Common myeloid progenitor, CD34-positive (primary cell): ENCODE measurements at regions not wholly inside any gene's neighbourhood (a gene's known extent, or its start where the extent isn't known, plus 50 kb on each side); places are given as distances from the start of the nearest gene placed in this dataset.

ENCODE experiments used
- CTCF ChIA-PET: fragments of 350-600 bp; sonication (Branson Sonifier 250); formaldehyde crosslinking; loops from one replicate; lab custom pipeline; 2021; ENCODE audit warnings: antibody characterized with exemption; lab: Charles Lee
- POLR2A ChIA-PET: fragments of 350-600 bp; sonication (Branson Sonifier 250); formaldehyde crosslinking; loops from one replicate; lab custom pipeline; 2021; ENCODE audit warnings: antibody characterized with exemption; lab: Charles Lee
- DNase-seq, 3 donors: peaks; one replicate each; pipeline versions ENCODE4 v3.0.0 to v3.0.0-alpha.2; 2013
- H3K27ac ChIP-seq, 2 experiments: 1 replicate in 1 of 2; 2 replicates in 1 of 2; pipeline ENCODE4 v1.7.0; 2013; ENCODE audit warnings: inconsistent platforms in 2 of 2, low read length in 2 of 2, mild to moderate bottlenecking in 2 of 2, low read depth in 1 of 2, moderate library complexity in 1 of 2; ENCODE audit not compliant: severe bottlenecking in 2 of 2, insufficient read depth in 1 of 2, poor library complexity in 1 of 2
- H3K27me3 ChIP-seq, 5 experiments: replicated peaks in 2 of 5; 1 replicate in 3 of 5; 2 replicates in 2 of 5; pipeline versions ENCODE4 v1.6.1 to v1.7.0; 2013; ENCODE audit warnings: low read length in 4 of 5, mild to moderate bottlenecking in 2 of 5, moderate library complexity in 2 of 5, inconsistent platforms in 1 of 5; ENCODE audit not compliant: insufficient read depth in 5 of 5, control insufficient read depth in 4 of 5
- H3K36me3 ChIP-seq, 4 experiments: 1 replicate in 2 of 4; 2 replicates in 2 of 4; pipeline versions ENCODE4 v1.6.1 to v1.7.0; 2013; ENCODE audit warnings: low read length in 3 of 4, control low read depth in 1 of 4, mild to moderate bottlenecking in 1 of 4; ENCODE audit not compliant: control insufficient read depth in 4 of 4, insufficient read depth in 4 of 4
- H3K4me1 ChIP-seq, 4 experiments: 1 replicate in 3 of 4; 2 replicates in 1 of 4; pipeline versions ENCODE4 v1.6.1 to v1.7.1; 2013; ENCODE audit warnings: low read length in 3 of 4, mild to moderate bottlenecking in 3 of 4, control low read depth in 1 of 4, inconsistent platforms in 1 of 4, moderate library complexity in 1 of 4; ENCODE audit not compliant: control insufficient read depth in 4 of 4, insufficient read depth in 4 of 4; ENCODE audit errors: control extremely low read depth in 1 of 4
- H3K4me3 ChIP-seq, 7 experiments: 1 replicate in 4 of 7; 2 replicates in 3 of 7; pipeline versions ENCODE4 v1.5.1 to v1.7.0; 2013; ENCODE audit warnings: mild to moderate bottlenecking in 7 of 7, low read length in 6 of 7, moderate library complexity in 6 of 7, inconsistent platforms in 2 of 7, low read depth in 2 of 7, control low read depth in 1 of 7; ENCODE audit not compliant: insufficient read depth in 4 of 7, control insufficient read depth in 1 of 7; ENCODE audit errors: extremely low read depth in 1 of 7
- H3K9me3 ChIP-seq, 5 experiments: 1 replicate in 4 of 5; 2 replicates in 1 of 5; pipeline versions ENCODE4 v1.6.1 to v1.7.1; 2013; ENCODE audit warnings: low read length in 4 of 5, mild to moderate bottlenecking in 2 of 5, inconsistent platforms in 1 of 5, low read depth in 1 of 5, moderate library complexity in 1 of 5; ENCODE audit not compliant: control insufficient read depth in 4 of 5, insufficient read depth in 2 of 5; ENCODE audit errors: control extremely low read depth in 1 of 5
- WGBS: methylation state at CpG from one replicate; pipeline ENCODE4 v1.1.5; 2013; ENCODE audit not compliant: insufficient coverage; 5-methylcytosine and 5-hydroxymethylcytosine counted together

DNA sequence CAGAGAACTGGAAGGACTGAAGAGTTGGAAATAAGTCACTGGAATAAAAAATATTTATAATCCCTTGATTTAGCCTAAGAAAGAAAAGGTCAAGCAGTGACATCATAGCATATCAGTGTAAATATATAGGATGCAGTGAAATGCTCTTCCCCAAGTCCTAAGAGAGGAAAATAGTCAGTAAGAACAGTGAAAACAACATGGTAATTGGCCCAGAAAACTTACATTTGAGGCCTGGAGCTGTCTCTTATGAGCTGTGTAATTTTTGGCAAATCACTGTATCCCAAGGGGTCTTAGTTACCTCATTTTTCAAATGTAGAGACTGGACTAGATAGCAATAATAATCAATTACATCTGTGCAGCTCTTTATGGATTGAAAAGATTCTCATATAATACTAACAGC is 255.7 kb upstream of the AR start:
- H3K36me3 ChIP-seq, result no peaks in the 10 kb centered on the region
- ChIA-PET POLR2A (no interaction called here), CTCF (no interaction called here)
- no peaks in the 10 kb centered on the region for H3K9me3 ChIP-seq
- DNase-seq, result no peak
- no peak overlapping the region for H3K4me3 ChIP-seq
- H3K4me1 ChIP-seq, result no peaks in the 10 kb centered on the region
- no peaks in the 10 kb centered on the region for H3K27me3 ChIP-seq
- no peak overlapping the region for H3K27ac ChIP-seq

DNA sequence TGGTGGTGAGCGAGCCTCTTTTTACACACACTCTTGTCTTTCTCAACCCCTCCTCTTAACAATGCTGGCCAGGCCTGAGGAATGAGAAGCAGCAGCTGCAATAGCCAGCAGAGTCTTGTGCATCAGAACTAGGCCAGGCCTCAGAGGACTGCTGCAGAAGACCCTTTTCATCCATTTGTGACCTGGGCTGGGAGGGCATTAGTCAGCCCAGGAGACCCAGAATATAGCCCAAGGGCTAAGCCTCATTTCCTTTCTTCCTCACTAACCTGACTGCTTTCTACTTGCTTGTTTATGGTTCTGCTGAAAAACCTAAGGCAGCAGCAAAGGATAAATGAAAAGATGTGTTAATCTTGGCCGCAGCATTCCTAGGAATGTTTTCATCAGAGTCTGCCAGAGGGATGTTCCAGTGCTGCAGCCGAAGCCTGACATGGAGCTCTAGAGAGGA is 254.7 kb upstream of the AR start:
- CTCF ChIA-PET, result no interaction called here
- DNase-seq, result no peak
- H3K4me3 ChIP-seq, result no peak overlapping the region
- H3K36me3 ChIP-seq, result no peaks in the 10 kb centered on the region
- H3K4me1 ChIP-seq, result no peaks in the 10 kb centered on the region
- no peak overlapping the region for H3K27ac ChIP-seq
- H3K27me3 ChIP-seq, result no peaks in the 10 kb centered on the region
- POLR2A ChIA-PET, result no interaction called here
- no peaks in the 10 kb centered on the region for H3K9me3 ChIP-seq
- WGBS, result 88% methylated on average over 2 of the region's 3 CpGs

DNA sequence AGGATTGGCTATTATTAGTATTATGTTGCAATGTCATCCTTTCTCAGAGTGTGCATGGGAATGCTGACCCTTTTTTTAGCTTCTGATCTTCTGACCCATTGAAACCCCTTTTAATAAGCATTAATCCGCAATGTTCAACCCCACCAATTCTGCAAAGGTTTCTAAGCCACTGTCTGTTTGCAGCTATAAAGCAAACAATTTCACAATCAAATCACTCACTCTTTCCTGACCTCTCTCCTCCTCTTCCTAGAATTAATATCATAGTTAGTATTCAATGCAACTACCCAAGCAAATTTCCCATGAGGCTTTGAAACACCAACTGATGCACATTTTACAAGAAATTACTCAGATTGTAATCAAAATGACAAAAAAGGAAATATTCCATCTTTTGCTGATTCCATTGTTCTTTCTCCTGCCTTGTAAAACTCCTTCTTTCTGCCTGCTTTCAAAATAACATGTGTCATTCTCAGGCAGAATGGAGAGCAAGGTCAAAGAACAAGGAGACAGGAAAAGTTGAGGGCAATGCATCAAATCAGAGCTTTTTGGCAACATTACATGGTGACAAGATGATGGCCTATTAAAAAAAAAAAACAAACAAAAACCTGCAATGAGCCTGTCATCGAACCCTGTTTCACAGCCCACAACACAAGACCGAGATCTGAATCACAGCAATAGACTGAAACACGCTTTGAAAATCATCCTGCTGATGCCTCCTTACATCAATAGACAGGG is 253.2 kb upstream of the AR start:
- H3K4me3 ChIP-seq, result no peak overlapping the region
- H3K27me3 ChIP-seq, result no peaks in the 10 kb centered on the region
- no peaks in the 10 kb centered on the region for H3K4me1 ChIP-seq
- ChIA-PET POLR2A (no interaction called here), CTCF (no interaction called here)
- 0% methylated on average over 1 of the region's 4 CpGs for WGBS
- H3K27ac ChIP-seq, result no peak overlapping the region
- no peaks in the 10 kb centered on the region for H3K36me3 ChIP-seq
- DNase-seq, result no peak
- H3K9me3 ChIP-seq, result no peaks in the 10 kb centered on the region

DNA sequence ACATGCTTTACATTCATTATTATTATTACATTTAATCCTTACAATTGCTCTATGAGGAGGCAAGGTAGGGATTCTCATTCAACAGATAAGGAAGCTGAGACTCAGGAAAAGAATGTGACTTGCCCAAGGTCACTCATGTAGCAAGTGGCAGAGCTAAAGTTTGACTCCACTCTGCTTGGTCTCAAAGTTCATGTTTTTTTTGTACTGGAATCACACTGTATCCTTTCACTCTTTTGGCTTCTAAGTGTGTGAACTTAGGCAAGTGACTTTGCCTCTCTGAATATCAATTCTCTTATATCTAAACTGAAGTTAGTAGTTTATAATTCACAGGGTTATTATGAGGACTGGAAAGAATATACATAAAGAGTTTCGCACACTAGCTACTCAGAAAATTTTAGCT is 247.9 kb upstream of the AR start:
- H3K27ac ChIP-seq, result no peak overlapping the region
- H3K4me3 ChIP-seq, result no peak overlapping the region
- no CpG with 5 or more reads among the region's 1 CpG for WGBS
- ChIA-PET POLR2A (no interaction called here), CTCF (no interaction called here)
- peaks cover 0 to 7% (median 0%) of the 10 kb centered on the region in 5 experiments for H3K9me3 ChIP-seq
- no peaks in the 10 kb centered on the region for H3K4me1 ChIP-seq
- DNase-seq, result no peak
- no peaks in the 10 kb centered on the region for H3K27me3 ChIP-seq
- H3K36me3 ChIP-seq, result no peaks in the 10 kb centered on the region

DNA sequence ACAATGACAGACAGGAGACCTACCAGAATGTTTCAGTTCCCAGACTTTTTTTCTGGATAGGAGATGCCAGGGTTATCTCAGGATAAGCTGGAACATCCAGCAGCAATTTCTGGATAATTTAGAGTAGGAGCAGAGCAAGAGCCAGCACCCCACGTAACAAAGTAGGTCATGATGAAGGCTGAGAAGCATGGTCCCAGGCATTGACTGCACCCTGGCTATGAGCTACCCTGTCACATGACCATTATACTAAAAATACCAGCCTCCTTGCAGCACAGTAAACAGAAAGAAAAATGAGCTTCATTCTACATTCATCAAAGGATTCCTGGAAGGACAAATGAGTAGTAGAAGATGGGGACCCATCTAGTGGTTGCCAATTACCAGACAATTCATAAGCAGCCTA is 247.4 kb upstream of the AR start:
- Histone ChIP-seq H3K4me3 (no peak overlapping the region), H3K4me1 (no peaks in the 10 kb centered on the region), H3K27me3 (no peaks in the 10 kb centered on the region), H3K36me3 (no peaks in the 10 kb centered on the region), H3K9me3 (peaks cover 0 to 7% (median 0%) of the 10 kb centered on the region in 5 experiments), H3K27ac (no peak overlapping the region)
- no peak for DNase-seq
- WGBS, result 60% methylated on average over 1 of the region's 1 CpG
- CTCF ChIA-PET, result no interaction called here
- POLR2A ChIA-PET, result no interaction called here

DNA sequence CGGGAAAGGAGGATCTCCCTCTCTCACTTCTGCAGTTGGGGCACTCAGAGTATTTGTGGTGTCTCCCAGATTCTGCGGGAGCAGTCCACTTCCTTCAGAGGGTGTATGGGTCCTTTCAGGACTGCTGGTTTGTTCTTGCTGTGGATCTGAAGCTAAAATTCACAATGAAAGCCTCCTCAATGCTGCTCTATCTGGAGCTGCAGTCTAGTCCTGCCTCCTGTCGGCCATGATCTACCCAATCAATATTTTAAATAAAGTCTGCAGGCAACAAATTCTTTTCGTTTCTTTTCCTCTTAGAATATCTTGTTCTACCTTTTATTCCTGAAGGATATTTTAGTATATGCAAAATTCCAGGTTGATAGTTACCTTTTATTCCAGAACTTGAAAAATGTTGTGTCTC is 226.1 kb upstream of the AR start:
- no peaks in the 10 kb centered on the region for H3K36me3 ChIP-seq
- DNase-seq, result no peak
- 90% methylated on average over 2 of the region's 4 CpGs for WGBS
- no peak overlapping the region for H3K4me3 ChIP-seq
- POLR2A ChIA-PET, result no interaction called here
- peaks cover 0 to 2% (median 0%) of the 10 kb centered on the region in 5 experiments for H3K9me3 ChIP-seq
- CTCF ChIA-PET, result no interaction called here
- no peak overlapping the region for H3K27ac ChIP-seq
- no peaks in the 10 kb centered on the region for H3K4me1 ChIP-seq
- H3K27me3 ChIP-seq, result no peaks in the 10 kb centered on the region

DNA sequence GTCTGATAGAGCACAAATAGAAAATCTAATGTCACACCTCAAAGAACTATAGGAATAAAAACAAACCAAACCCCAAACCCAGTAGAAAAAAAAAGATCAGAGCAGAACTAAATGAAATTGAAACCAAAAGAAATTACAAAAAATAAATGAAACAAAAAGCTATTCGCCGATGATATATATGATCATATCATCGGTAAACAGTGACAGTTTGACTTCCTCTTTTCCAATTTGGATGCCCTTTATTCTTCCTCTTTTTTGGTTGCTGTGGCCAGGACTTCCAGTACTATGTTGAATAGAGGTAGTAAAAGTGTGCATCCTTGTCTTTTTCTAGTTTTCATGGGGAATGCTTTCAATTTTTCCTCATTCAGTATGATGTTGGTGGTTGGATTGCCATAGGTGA is 215.3 kb upstream of the AR start:
- H3K9me3 ChIP-seq, result peaks cover 0 to 1% (median 0%) of the 10 kb centered on the region in 5 experiments
- CTCF ChIA-PET, result no interaction called here
- POLR2A ChIA-PET, result no interaction called here

More for the DNA sequence above, 215.3 kb upstream of the AR start:
- Histone ChIP-seq H3K4me1 (peaks cover 0 to 4% (median 0%) of the 10 kb centered on the region in 4 experiments), H3K4me3 (peak overlapping the region in 2 of 7 experiments; percentile 19 to 33), H3K36me3 (no peaks in the 10 kb centered on the region), H3K27ac (no peak overlapping the region), H3K27me3 (no peaks in the 10 kb centered on the region)
- 40% methylated on average over 1 of the region's 3 CpGs for WGBS
- peak; percentile 15 to 78 (median 66) for DNase-seq
